WTC11 (cell line): ENCODE measurements at regions not wholly inside any gene's neighbourhood (a gene's known extent, or its start where the extent isn't known, plus 50 kb on each side); places are given as distances from the start of the nearest gene placed in this dataset.

ENCODE experiments used
- ATAC-seq: fragments of 200-7000 bp; cut with Tn5 transposase; 2 replicates; pipeline ENCODE4 v1.10.0; 2021; ENCODE audit warnings: mild to moderate bottlenecking, moderate library complexity
- CTCF ChIA-PET: fragments of 300-600 bp; sonication (Branson Sonifier 250); formaldehyde crosslinking; loops from one replicate; lab custom pipeline; 2021; ENCODE audit warnings: antibody characterized with exemption; lab: Charles Lee
- POLR2A ChIA-PET: fragments of 350-600 bp; sonication (Branson Sonifier 250); formaldehyde crosslinking; loops from one replicate; lab custom pipeline; 2021; ENCODE audit warnings: antibody characterized with exemption; lab: Charles Lee
- DNase-seq: peaks from one replicate; pipeline ENCODE4 v3.0.0; 2021; ENCODE audit warnings: low spot score
- H3K27ac Mint-ChIP-seq: 2 replicates; pipeline ENCODE4 v1.8.0; 2021; ENCODE audit warnings: mixed read lengths
- H3K27me3 Mint-ChIP-seq: 2 replicates; pipeline ENCODE4 v1.8.0; 2021; ENCODE audit warnings: low read depth, mild to moderate bottlenecking, moderate library complexity, mixed read lengths
- H3K36me3 Mint-ChIP-seq: 2 replicates; pipeline ENCODE4 v1.8.0; 2021; ENCODE audit warnings: mixed read lengths
- H3K4me1 Mint-ChIP-seq: 2 replicates; pipeline ENCODE4 v1.8.0; 2022; ENCODE audit warnings: mixed read lengths
- H3K4me3 Mint-ChIP-seq: 2 replicates; pipeline ENCODE4 v1.8.0; 2021; ENCODE audit warnings: mild to moderate bottlenecking, moderate library complexity, mixed read lengths
- H3K9me3 Mint-ChIP-seq: 2 replicates; pipeline ENCODE4 v1.8.0; 2021; ENCODE audit warnings: mixed read lengths
- AFF4 ChIP-seq: sonication (generic); formaldehyde crosslinking; IDR thresholded peaks from 2 replicates; pipeline ENCODE4 v1.8.1; 2023; ENCODE audit warnings: mild to moderate bottlenecking, missing genetic modification reagents, borderline replicate concordance
- CDX4 ChIP-seq: fragments of 250-450 bp; sonication (Bioruptor Pico); IDR thresholded peaks from 2 replicates; pipeline ENCODE4 v1.9.0; 2021; ENCODE audit warnings: moderate library complexity, mild to moderate bottlenecking, inconsistent platforms, borderline replicate concordance
- EMX1 ChIP-seq: fragments of 250-450 bp; sonication (Bioruptor Pico); IDR thresholded peaks from 2 replicates; pipeline ENCODE4 v1.8.0; 2021; ENCODE audit warnings: mild to moderate bottlenecking
- ERG ChIP-seq: fragments of 250-450 bp; sonication (Bioruptor Pico); IDR thresholded peaks from 2 replicates; pipeline ENCODE4 v1.8.0; 2021; ENCODE audit warnings: mild to moderate bottlenecking
- ETV6 ChIP-seq: sonication (generic); formaldehyde crosslinking; IDR thresholded peaks from 2 replicates; pipeline ENCODE4 v1.8.1; 2022; ENCODE audit warnings: mild to moderate bottlenecking, missing genetic modification reagents
- FOXJ3 ChIP-seq: sonication (generic); formaldehyde crosslinking; IDR thresholded peaks from 2 replicates; pipeline ENCODE4 v1.9.0; 2021; ENCODE audit warnings: missing genetic modification reagents, mild to moderate bottlenecking, borderline replicate concordance
- FOXP1 ChIP-seq: sonication (generic); formaldehyde crosslinking; IDR thresholded peaks from 2 replicates; pipeline ENCODE4 v1.8.0; 2022; ENCODE audit warnings: missing genetic modification reagents, mild to moderate bottlenecking, moderate library complexity, borderline replicate concordance
- HMGXB4 ChIP-seq: sonication (generic); formaldehyde crosslinking; IDR thresholded peaks from 2 replicates; pipeline ENCODE4 v1.8.1; 2023; ENCODE audit warnings: mild to moderate bottlenecking, moderate library complexity, missing genetic modification reagents
- JAZF1 ChIP-seq: fragments of 250-450 bp; sonication (Bioruptor Pico); IDR thresholded peaks from 2 replicates; pipeline ENCODE4 v1.9.0; 2021; ENCODE audit warnings: moderate library complexity, mild to moderate bottlenecking, inconsistent platforms
- MYBL2 ChIP-seq: sonication (generic); formaldehyde crosslinking; IDR thresholded peaks from 2 replicates; pipeline ENCODE4 v1.8.1; 2023; ENCODE audit warnings: mild to moderate bottlenecking, moderate library complexity, missing genetic modification reagents
- NR1H2 ChIP-seq: sonication (generic); formaldehyde crosslinking; IDR thresholded peaks from 2 replicates; pipeline ENCODE4 v1.9.0; 2021; ENCODE audit warnings: mild to moderate bottlenecking, moderate library complexity, missing genetic modification reagents
- RELA ChIP-seq: sonication (generic); formaldehyde crosslinking; IDR thresholded peaks from 2 replicates; pipeline ENCODE4 v1.8.1; 2022; ENCODE audit warnings: missing genetic modification reagents, mild to moderate bottlenecking, borderline replicate concordance
- SOX15 ChIP-seq: fragments of 250-450 bp; sonication (Bioruptor Pico); IDR thresholded peaks from 2 replicates; pipeline ENCODE4 v1.9.0; 2021; ENCODE audit warnings: mild to moderate bottlenecking
- TEAD4 ChIP-seq: sonication (generic); formaldehyde crosslinking; IDR thresholded peaks from 2 replicates; pipeline ENCODE4 v1.8.0; 2022; ENCODE audit warnings: mild to moderate bottlenecking, missing genetic modification reagents
- ZNF121 ChIP-seq: sonication (generic); formaldehyde crosslinking; IDR thresholded peaks from 2 replicates; pipeline ENCODE4 v1.8.0; 2023; ENCODE audit warnings: missing genetic modification reagents
- ZNF232 ChIP-seq: sonication (generic); formaldehyde crosslinking; IDR thresholded peaks from 2 replicates; pipeline ENCODE4 v1.8.0; 2022; ENCODE audit warnings: mild to moderate bottlenecking, missing genetic modification reagents
- ZNF281 ChIP-seq: sonication (generic); formaldehyde crosslinking; IDR thresholded peaks from 2 replicates; pipeline ENCODE4 v1.8.0; 2023; ENCODE audit warnings: mild to moderate bottlenecking, missing genetic modification reagents
- ZNF423 ChIP-seq: fragments of 250-450 bp; sonication (Bioruptor Pico); IDR thresholded peaks from 2 replicates; pipeline ENCODE4 v2.1.2; 2022; ENCODE audit warnings: mild to moderate bottlenecking, moderate library complexity
- ZSCAN18 ChIP-seq: fragments of 250-450 bp; sonication (Bioruptor Pico); IDR thresholded peaks from 2 replicates; pipeline ENCODE4 v2.1.2; 2022; ENCODE audit warnings: mild to moderate bottlenecking, moderate library complexity

- TF ChIP-seq ZSCAN18 (no peak), TEAD4 (no peak)
Observed at GRCh38 chr3:193933451-193933850, 202.5 kb upstream of the HES1 start (continued).

- H3K27me3 Mint-ChIP-seq, result peaks cover 2% of the 10 kb centered on the region; the same call in 1 of the 2 replicates
- no peak overlapping the region for H3K4me3 Mint-ChIP-seq
- ATAC-seq, result no peak
- TF ChIP-seq EMX1 (CRISPR knock-in tag) (no peak), RELA (CRISPR knock-in tag) (no peak), ETV6 (CRISPR knock-in tag) (no peak), NR1H2 (no peak), SOX15 (CRISPR knock-in tag) (no peak), HMGXB4 (CRISPR knock-in tag) (no peak), FOXJ3 (CRISPR knock-in tag) (no peak), FOXP1 (CRISPR knock-in tag) (no peak), ZNF121 (no peak), ZNF232 (CRISPR knock-in tag) (no peak), ZNF423 (CRISPR knock-in tag) (no peak), CDX4 (CRISPR knock-in tag) (no peak)
- TF ChIP-seq, all 79 proteins: peak for 0
- Mint-ChIP-seq H3K4me1 (peaks cover 35% of the 10 kb centered on the region), H3K27ac (no peak overlapping the region), H3K36me3 (no peaks in the 10 kb centered on the region), H3K9me3 (peaks cover 7% of the 10 kb centered on the region)
- ChIA-PET CTCF (no interaction called here), POLR2A (no interaction called here)
- DNase-seq, result no peak
Observed at GRCh38 chr3:193935916-193936315, 200.0 kb upstream of the HES1 start.

- no peaks in the 10 kb centered on the region for H3K36me3 Mint-ChIP-seq
- DNase-seq (peak; percentile 36), ATAC-seq (peak; percentile 78)
- H3K27ac Mint-ChIP-seq, result peak overlapping the region; percentile 47
- H3K27me3 Mint-ChIP-seq, result peaks cover 5% of the 10 kb centered on the region
- ChIA-PET POLR2A (no interaction called here), CTCF (interaction anchor here (0.6 to 1.8 kb wide), 5 partner anchors 45 to 476 kb away, joined by 3 to 7 read pairs (median 3); no protein-coding TSS in a partner anchor)
- no peak overlapping the region for H3K4me3 Mint-ChIP-seq
- H3K9me3 Mint-ChIP-seq, result peaks cover 7% of the 10 kb centered on the region
- H3K4me1 Mint-ChIP-seq, result peaks cover 48% of the 10 kb centered on the region
- TF ChIP-seq AFF4 (CRISPR knock-in tag) (no peak), HMGXB4 (CRISPR knock-in tag) (no peak), ERG (CRISPR knock-in tag) (no peak), FOXP1 (CRISPR knock-in tag) (no peak), ZNF423 (CRISPR knock-in tag) (peak; percentile 36; the same call in 1 of the 2 replicates), ZNF281 (CRISPR knock-in tag) (peak; percentile 20; the same call in 1 of the 2 replicates), MYBL2 (CRISPR knock-in tag) (no peak), ZNF232 (CRISPR knock-in tag) (0 out of 2 replicates have a peak, but pooled peaks have one; percentile 11), JAZF1 (CRISPR knock-in tag) (no peak)
Observed at GRCh38 chr3:193938613-193939012, 197.3 kb upstream of the HES1 start.
